ENCODE measurements at regions not wholly inside any gene's neighbourhood (a gene's known extent, or its start where the extent isn't known, plus 50 kb on each side); places are given as distances from the start of the nearest gene placed in this dataset.
"Not testable (repeated sequence)": the region's sequence is repeated elsewhere in the genome, so short reads cannot be mapped to it uniquely, and the experiment has no call there.

GRCh38 chr1:55301912-55302311 is 86.7 kb upstream of the USP24 start:
- no peak for DNase-seq (ENCODE audit: low spot score)
- no peak for TF ChIP-seq CTCF (IDR thresholded peaks at IDR 0.05; ENCODE audit: borderline replicate concordance, control extremely low read depth, extremely low read depth, insufficient read depth, missing control alignments)
- in situ Hi-C loops (cut with MboI; ENCODE audit: low sequenced_read_pairs, unreplicated experiment): no loop called here

- in situ Hi-C loops (cut with MboI; ENCODE audit: low sequenced_read_pairs, unreplicated experiment): no loop called here
- no peak for TF ChIP-seq CTCF (IDR thresholded peaks at IDR 0.05; ENCODE audit: borderline replicate concordance, control extremely low read depth, extremely low read depth, insufficient read depth, missing control alignments)
- no peak for DNase-seq (ENCODE audit: low spot score)
Measured at GRCh38 chr1:55300975-55301374, 85.8 kb upstream of the USP24 start.

DNA sequence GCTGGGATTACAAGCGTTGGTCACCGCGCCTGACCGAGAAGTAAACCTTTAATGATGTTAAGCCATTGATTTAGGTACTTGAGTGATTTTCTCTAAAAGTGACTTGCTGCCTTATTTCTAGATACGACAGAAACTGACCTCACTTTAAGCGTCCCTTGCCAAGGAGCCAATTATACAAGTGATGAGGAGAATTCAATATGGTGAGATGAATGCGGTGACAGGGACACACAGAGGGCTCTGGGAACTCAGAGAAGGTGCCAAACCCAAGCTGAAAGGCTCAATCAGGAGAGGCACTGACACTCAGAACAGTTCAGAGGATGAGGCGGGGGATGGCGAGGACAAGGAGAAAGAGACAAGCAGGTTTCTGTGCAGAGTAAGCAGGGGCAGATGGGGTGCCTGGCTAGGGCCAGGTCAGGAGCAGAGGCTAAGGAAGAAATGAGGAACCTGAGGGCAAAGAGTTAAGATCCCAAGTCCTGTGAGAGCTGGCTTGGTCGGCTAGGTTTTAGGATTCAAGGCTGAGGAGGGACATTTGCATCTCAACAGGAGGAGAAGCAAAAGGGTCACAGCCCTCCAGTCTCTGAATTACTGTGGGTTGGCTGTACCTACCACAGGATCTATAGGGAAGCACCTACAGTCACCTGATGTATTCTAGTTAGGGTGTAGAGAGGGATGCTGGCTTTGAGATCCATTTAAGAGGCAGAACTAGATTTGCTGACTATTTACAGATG is 83.2 kb upstream of the USP24 start:
- no peak for DNase-seq (ENCODE audit: low spot score)
- TF ChIP-seq CTCF (IDR thresholded peaks at IDR 0.05; ENCODE audit: borderline replicate concordance, control extremely low read depth, extremely low read depth, insufficient read depth, missing control alignments): no peak
- in situ Hi-C loops (cut with MboI; ENCODE audit: low sequenced_read_pairs, unreplicated experiment): loop anchor here (25.0 kb wide), 1 partner anchor 1289 kb away; the partner anchor contains the start of gene PLPP3

DNA sequence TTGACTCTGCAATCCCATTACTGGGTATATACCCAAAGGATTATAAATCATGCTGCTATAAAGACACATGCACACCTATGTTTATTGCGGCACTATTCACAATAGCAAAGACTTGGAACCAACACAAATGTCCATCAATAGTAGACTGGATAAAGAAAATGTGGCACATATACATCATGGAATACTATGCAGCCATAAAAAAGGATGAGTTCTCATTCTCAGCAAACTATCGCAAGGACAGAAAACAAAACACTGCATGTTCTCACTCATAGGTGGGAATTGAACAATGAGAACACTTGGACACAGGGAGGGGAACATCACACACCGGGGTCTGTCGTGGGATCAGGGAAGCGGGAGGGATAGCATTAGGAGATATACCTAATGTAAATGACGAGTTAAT is 81.1 kb upstream of the USP24 start:
- in situ Hi-C loops (cut with MboI; ENCODE audit: low sequenced_read_pairs, unreplicated experiment): loop anchor here (25.0 kb wide), 1 partner anchor 1291 kb away; the partner anchor contains the start of gene PLPP3
- not testable (repeated sequence) for DNase-seq (ENCODE audit: low spot score)

DNA sequence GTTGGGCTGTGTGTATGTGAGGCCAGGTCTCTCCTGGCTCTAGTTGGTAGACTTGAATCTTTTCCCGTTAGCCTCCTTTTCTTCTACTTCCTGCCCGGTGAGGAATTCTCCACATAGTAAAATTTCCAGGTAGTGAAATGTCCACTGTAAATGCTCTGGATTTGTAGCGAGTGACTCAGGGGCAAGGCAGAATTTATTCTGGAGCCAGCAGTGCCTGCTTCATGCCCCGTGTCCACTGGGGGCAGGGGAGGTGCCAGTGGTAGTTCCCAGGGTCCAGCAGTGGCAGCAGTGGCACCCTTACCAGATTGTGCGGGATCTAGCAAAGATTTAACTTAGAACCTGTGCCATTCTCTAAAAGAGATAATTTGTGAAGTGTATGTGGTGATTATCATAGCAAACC is 74.5 kb upstream of the USP24 start:
- in situ Hi-C loops (cut with MboI; ENCODE audit: low sequenced_read_pairs, unreplicated experiment): loop anchor here (10.0 to 25.0 kb wide), 2 partner anchors 45 to 1298 kb away; partner anchors contain the start of gene PLPP3
- DNase-seq (ENCODE audit: low spot score): no peak
- no peak for TF ChIP-seq CTCF (IDR thresholded peaks at IDR 0.05; ENCODE audit: borderline replicate concordance, control extremely low read depth, extremely low read depth, insufficient read depth, missing control alignments)

DNA sequence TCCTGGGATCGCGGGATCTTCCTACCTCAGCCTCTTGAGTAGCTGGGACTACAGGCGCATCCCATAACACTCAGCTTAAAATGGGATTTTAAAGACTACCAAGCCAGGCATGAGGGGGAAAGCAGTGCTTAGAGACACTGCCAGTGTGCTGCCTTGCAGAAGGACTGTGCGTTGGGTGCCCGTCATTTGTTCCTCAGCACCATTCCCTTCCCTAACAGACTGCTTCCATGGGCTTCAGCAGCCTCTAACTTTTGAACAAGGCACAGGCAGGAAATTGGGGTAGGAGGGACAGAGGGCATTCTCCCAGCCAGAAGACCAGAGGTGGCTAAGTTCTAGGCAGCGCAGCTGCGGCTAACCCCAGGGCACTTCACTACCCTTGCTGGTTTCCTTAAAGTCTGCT is 73.9 kb upstream of the USP24 start:
- no peak for TF ChIP-seq CTCF (IDR thresholded peaks at IDR 0.05; ENCODE audit: borderline replicate concordance, control extremely low read depth, extremely low read depth, insufficient read depth, missing control alignments)
- in situ Hi-C loops (cut with MboI; ENCODE audit: low sequenced_read_pairs, unreplicated experiment): loop anchor here (10.0 to 25.0 kb wide), 2 partner anchors 46 to 1298 kb away; partner anchors contain the start of gene PLPP3
- DNase-seq (ENCODE audit: low spot score): no peak

DNA sequence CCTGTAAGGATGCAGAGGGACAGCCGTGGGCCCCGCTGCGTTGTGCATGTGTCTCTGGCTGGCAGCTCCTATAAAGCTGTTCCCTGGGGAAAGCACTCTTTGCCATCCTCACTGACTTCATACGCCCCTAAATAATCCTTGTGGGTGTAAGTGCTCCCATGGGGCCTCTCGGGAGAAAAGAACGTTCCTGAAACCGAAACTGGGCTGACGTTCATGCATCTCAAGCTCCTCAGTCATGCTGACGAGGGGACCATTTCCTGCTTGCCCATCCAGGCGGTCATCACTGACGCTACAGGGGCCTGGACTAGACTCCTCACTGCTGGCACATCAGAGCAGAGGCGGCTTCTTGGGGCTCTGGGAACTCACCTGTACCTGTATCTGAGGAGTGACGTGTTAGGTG is 73.1 kb upstream of the USP24 start:
- in situ Hi-C loops (cut with MboI; ENCODE audit: low sequenced_read_pairs, unreplicated experiment): loop anchor here (10.0 to 25.0 kb wide), 2 partner anchors 47 to 1299 kb away; partner anchors contain the start of gene PLPP3
- TF ChIP-seq CTCF (IDR thresholded peaks at IDR 0.05; ENCODE audit: borderline replicate concordance, control extremely low read depth, extremely low read depth, insufficient read depth, missing control alignments): no peak
- DNase-seq (ENCODE audit: low spot score): peak; percentile 73

Measured in GM13976 (cell line).